GM18508 (cell line): ENCODE measurements at regions not wholly inside any gene's neighbourhood (a gene's known extent, or its start where the extent isn't known, plus 50 kb on each side); places are given as distances from the start of the nearest gene placed in this dataset.
"Not testable (repeated sequence)": the region's sequence is repeated elsewhere in the genome, so short reads cannot be mapped to it uniquely, and the experiment has no call there.

ENCODE experiments used
- ATAC-seq: cut with Tn5 transposase; IDR thresholded peaks from one replicate; pipeline ENCODE4 v1.9.1; 2021; ENCODE audit warnings: moderate number of reproducible peaks; ENCODE audit not compliant: insufficient read depth, unreplicated experiment

DNA sequence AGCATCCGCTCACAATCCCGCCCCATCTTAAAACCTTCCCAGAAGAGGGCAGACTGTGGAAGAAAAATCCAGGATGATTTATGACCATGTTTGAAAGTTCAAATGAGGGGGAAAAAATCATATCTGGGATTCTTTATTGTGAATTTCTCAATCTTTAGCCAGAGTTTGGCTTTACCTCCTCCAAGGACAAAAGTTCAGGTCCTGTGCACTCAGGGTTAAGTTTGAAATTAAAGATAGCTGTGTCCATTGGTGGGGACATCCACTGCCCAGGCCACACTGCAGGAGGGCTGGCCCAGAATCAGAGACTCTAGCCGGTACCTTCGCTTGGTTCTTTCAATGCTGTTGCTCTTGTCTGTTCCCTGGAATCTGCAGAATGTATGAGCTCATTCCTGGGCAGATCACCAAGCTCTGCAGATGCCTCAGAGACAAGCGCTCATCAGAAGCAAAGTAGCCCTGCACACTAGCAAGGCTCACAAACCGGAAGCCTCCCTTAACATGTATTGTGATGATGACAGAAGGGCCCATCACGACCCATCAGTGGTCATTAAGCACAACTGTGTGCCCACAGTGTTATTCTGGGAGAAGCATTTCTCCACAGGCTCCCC, 375.3 kb upstream of the KLHL29 start:
- ATAC-seq = no peak

DNA sequence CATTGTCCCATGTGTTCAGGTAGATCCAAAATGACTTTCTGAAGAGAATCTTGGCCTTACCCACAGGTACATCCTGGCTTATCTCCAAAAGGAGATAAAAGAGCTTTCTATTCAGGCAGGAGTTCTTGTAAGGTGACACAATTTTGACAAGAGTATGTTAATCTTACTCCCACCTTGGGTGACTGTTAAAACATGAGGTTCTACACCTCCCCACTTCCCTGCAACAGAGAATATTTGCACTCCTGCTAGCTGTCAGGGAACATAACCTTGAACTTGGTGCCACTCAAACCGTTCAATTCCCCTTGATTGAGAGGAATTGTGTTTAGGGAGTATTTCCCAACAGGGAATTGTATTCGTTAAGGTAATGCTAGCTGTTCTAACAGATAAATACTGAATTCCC, 372.5 kb upstream of the KLHL29 start:
- no peak for ATAC-seq

DNA sequence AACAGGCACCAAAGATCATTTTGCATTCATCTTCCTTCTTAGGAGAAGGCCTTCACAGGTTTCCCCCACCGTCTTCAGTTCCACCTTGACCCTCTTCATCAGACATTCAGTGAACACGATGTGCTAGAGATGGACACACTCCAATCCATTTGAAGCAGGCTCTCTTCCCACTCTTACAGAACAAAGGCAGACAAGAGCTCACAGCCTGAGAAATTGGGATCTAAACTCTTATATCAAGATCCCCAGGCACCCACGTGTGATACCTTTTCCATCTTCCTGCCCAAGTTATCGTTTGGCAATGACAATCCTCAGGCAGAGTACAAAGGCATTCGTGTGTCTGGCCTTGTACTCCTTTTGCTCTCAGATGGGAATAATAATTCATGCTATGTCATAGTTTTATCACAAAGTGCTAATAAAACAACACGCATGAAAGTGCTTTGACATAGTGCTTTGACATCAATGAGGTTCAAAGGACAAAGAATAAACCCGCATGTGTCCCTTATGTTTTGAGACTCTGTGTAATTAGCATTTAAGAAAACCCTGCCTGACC, 369.3 kb upstream of the KLHL29 start:
- ATAC-seq = no peak

DNA sequence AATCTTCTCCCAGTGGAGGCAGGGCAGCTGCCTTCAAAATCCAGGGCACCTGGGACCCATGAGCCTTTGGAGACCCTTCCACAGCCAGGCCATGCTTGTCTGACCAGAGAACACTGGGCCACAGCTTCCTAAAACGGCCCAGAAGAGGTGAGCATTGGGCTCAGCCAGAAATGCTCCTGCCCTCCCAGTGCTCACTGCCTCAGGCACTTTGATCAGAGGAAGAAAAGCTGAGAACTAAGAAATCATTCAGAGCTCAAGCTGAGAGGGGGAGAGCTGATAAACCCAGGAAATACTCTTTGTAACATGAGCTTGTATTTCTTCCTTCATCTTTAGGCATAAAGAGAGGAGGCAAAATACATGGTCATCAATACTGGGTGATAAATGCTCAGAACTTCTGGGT, 365.5 kb upstream of the KLHL29 start:
- ATAC-seq = no peak

DNA sequence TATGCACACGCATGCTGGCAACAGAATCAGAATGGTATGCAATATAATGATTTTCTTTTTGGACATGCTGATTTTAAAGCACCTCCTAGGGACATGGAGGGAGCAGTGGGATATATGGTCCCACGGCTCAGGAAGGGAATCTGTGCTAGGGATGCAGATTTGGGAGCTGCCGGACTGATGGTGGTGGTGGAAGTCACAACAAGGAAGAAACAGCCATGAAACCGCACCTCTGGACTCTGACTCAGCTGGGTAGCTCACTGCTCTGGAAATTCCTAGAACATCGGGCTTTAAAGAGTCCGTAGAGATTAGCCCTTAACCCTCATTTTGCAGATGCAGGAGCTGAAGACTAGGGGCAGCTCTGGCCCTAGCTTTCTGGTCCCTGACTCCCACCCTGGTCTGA, 364.3 kb upstream of the KLHL29 start:
- ATAC-seq = no peak

DNA sequence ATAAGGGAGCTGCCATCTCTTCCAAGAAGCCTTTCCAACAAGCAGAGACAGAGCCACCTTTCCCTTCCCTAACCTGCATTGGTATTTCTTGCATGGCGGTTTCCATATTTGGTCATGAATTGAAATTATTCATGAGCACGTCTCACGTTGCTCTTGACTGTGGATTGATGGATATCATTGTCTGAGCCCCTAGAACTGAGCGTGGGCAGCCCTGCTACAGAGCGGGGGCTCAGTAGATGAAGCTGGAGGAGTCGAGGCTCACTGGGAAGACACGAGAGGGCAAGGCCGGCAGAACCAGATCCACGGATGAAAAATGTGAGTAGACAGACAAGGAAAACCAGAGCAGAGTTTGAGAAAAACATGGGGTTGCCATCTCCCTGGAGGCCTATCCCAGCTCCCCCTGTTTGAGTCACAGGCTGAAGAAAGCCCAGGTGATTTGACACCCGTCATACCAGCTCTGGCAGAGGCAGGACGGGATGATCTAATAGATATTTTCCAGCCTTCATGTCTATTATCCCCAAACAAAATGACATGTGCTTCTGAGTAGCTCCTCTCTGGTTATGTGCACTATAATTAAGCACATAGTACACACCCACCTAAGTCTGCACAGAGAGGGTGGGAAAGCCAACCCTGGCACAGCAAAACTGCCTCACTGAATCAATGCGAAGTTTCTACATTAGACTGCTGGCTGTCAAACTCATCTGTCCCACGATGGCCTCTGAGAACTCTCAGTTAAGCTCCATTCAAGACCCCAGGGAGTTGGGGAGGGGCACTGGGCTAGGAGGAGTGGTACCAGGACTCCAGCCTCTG, 363.5 kb upstream of the KLHL29 start:
- ATAC-seq = no peak

DNA sequence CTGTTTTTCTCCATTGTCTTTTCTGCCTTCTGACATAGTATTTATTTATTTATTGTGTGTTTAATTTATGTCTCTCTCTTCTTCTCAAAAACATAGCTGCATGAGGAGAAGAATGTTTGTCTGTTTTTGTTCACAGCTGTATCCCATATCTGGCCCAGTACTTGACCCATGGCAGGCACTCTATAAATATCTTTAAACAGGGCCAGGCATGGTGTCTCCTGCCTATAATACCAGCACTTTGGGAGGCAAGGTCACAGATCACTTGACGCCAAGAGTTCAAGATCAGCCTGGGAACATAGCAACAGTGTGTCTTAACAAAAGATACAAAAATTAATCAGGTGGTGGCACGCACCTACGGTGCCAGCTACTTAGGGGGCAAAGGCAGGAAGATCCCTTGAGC, 361.3 kb upstream of the KLHL29 start:
- no peak for ATAC-seq

DNA sequence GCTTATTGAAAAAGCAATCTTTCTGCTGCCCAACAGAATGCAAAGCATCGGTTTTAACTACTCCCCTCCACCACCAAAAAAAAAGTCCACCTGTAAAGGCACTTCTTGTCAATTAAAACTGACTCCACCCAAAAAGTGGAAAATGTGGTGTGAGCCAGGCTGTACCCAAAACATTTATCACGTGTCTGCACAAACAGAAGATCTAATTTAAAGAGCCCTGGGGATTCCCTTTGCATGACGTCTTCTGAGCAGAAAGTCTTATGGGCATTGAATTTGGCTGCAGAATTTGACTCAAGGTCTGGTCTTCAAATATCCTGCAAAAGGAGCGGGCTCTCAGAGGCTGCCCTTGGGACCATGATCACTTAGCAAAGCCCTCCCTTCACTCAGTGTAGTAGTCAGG, 358.3 kb upstream of the KLHL29 start:
- ATAC-seq = no peak

DNA sequence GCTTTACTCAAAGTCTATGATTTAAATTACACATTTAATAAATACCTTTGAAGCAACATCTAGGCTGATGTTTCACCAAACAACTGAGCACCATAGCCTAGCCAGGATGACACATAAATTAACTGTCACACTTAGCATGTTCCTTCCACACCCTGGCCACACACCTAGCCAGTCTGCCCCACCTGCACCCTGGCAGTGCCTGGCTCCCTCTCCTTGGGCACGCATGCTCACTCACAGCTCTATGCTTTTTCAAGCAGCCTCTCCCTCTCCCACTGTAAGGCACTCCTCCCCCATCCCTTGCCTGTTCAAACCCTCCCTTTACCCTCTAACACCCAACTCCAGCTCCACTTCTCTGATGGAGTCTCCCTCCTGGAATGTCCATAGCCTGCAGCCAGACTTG, 357.6 kb upstream of the KLHL29 start:
- ATAC-seq = no peak

DNA sequence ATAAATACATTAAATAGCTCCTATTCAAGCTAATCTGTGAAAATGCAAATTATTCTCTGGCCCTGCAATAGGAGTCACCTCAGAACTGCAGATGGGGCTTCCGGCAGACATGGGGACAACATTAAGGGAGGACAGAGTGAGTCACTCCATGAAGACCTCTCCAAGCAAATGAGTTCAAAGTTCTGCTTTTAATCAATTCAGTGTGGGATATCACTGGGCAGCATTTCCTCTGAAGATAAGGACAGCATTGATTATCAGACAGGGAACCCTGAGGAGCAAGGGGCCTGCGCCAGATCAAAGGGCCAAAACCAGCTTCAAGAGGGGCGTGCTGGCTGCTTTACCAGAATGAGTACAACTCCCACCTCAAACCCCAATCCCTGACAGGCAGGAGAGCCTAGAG, 356.9 kb upstream of the KLHL29 start:
- no peak for ATAC-seq

DNA sequence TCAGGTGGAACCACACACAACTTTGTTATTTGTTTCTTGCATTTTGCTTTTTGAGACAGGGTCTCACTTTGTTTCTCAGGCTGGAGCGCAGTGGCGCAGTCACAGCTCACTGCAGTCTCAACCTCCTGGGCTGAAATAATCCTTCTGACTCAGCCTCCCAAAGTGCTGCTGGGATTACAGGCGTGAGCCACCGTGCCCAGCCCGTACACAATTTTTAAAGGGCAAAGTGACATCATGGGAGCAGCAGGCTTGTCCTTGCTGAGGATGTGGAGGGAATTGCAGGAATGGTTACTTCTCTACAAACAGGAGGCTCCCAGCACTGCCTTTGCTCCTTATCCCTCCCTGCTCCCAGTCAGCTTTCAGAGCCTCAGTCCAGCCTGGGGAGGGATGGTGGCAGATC, 355.9 kb upstream of the KLHL29 start:
- ATAC-seq = no peak

DNA sequence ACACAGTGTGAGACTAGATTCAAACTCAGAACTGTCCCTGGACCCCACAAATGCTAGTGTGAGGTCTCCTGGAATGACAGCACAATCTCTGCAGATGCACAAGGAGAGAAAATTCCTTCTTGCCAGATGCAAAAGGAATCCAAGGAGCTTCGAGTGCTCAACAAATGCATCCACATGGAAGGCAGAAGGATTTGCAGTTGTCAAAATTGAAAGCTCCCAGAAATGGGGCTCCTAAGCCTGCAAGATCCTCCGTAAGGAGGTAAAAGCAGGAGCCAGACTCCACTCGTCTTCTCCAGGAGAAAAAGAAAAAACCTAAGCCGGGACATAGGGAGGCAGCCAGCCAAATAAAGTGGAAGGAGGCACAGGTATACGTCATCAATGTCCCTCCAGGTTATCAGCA, 355.0 kb upstream of the KLHL29 start:
- no peak for ATAC-seq

DNA sequence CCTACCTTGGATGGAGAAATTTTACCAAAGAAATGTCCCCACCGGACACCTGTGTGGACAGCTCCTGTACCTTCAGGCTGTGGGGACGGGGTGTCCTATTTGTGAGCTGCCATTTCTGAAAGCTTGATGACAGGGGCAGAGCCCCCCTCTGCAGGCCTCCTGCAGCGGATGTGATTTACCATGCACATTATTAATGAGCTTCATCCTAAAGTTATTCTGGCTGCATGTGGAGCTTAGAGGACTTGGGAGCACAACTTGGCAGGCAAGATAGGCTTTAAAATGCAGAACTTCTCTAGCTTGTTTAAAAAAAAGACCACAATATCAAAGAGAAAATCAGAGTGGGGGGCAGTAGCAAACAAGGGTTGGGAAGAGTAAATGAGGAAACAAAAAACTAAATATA, 350.0 kb upstream of the KLHL29 start:
- ATAC-seq = no peak

DNA sequence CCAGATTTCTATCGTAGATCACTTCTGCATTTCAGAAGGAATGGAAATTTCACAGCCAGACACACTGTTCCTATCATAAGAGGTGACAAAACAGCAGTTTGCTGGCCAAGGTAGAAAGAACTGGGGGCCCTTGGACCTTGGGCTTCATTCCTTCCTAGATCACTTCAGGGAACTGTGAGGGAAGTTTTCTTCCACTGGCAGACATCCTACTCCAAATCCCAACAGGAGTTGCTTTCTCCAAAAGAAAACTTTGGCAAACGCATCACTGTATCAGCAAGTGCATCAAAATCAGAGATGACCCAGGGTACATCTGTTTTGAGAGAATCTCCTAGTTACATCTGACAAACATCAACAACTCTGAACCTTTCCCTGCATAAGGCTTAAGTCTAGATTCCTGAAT, 348.4 kb upstream of the KLHL29 start:
- ATAC-seq = no peak

DNA sequence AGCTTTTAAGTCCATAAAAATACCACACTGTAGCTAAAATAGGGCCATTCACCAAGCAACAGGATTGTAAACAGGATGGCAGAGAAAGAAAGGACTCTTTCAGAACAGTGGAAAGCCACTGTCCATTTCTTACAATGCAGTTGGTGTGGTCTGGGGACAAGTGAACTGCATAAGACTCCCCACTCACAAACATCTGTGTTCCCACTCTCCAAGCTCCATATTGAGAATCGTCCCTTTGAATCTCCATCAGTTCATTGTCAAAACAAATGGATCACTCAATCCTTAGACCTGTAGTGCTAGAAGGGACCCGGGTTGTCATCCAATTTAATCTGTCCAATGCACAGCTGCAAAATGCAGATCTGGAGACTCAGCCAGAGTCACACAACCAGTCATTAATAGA, 347.4 kb upstream of the KLHL29 start:
- ATAC-seq = no peak

DNA sequence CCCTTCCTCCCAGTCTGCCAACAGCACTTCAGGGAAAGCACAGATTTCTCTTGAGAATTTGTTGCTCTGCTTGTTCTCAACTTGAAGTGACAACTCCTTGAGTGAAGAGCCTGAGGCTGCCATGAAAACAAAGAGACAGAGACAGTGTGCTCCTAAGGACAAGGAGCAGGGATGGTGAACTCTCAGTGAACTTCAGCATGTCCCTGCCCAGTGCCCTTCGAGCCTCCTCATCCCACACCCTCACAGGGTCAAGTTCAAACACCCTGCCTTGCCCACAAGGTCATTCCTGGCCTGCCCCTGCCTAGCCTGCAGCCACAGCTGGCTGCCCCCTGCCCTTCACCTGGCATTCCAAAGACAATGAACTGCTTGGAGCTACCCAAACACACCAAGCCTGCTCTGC, 343.5 kb upstream of the KLHL29 start:
- no peak for ATAC-seq

DNA sequence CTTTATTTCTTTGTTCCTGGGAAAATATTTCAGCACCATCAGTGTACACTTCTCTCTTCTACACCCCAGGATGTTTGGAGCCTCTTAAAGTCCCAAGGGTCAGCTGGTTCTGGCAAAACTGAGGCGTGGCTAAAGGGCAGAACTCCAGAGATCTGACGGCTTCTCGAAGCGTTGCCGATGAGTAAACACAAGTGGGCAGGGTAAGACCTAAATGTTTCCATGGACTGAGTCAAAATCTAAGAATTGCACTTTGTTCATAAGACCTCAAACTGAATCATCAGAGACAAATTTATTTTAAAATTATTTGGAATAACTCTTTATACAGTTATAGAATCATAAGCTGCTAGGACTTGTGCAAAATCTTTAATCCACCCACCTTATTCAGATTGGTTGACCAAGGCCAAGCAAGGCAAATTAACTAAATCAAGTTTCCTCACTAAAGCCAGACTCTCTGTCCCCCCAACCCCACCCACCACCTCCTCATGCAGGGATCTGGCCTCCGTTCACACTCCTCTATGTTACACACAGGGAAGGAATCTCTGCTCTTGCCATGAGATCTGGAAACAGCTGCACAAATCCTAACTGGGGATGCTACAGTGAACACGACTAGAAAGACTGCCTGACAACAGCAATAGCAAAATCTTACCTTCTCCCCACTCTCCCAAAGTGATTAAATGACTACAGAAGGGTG, 342.6 kb upstream of the KLHL29 start:
- ATAC-seq = no peak

DNA sequence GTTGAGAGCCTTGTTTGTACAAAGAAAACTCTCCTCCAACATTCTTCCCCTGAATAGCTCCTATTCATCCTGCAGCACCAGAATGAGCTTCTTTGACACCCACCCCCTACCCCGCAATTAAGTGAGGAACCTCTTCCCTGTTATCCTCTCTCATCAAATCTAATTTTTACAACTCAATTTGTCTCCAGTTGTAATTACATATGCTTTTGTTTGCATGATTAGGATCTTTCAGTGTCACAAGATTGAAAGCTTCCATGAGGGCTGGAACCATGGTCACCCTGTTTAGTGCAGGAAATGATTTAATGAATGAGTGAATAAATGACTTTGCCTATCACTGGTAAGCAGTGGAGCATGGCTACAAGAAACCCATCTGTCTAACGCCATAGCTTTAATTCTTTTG, 334.6 kb upstream of the KLHL29 start:
- ATAC-seq = no peak

DNA sequence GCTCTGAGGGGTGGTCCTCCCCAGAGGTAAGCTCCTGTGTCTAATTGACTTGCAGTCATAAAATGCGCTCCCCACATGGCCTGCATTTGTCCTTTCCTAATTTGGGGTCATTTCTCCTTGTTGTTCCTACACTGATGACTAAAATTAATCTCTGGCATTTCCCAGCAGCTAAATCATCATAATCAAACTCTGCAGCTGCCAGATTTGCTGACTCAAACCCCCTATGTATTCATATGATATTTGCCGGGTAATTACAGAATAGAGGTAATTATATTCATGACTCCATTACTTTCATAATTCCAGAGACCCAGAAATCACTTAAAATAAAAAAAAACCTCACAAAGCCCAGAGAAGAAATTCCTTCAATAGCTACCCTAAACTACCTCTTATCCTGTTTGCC, 331.4 kb upstream of the KLHL29 start:
- ATAC-seq = no peak

DNA sequence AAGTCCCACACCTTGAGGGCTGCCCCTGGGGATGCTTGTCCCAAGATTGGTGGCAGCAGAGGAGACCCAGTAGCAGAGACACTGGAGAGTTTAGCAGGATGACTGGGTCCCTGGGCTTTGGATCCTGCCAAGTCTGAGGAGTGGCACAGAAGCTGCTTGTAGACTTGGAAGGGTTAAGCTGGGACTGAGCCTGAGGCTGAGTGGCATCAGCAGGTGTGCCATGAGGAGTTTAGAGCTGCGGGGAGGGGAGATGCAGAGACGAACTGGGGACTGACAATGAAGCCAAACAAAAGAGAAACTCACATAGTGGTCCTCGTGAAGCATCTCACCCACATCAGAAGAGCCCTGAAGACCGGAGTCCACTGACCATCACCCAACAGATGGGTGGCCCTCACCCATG, 329.7 kb upstream of the KLHL29 start:
- no peak for ATAC-seq

DNA sequence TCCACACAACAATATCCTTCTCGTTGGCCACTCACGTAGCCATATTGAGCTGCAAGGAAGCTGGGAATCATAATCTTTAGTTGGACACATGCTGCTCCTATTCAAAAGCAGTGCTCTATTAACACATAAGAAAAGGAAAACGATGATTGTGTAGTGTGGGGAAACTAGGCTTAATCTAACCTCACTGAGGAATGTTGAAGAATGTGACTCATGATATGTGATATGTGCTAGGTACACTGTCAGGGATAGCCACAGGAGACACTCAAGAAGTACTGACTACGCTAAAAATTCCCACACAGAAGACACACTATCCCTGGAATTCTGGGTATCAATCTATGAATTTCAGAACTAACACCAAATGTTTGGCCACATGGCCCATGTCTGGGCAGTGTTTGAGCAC, 328.1 kb upstream of the KLHL29 start:
- not testable (repeated sequence) for ATAC-seq
